ENCODE measurements at regions not wholly inside any gene's neighbourhood (a gene's known extent, or its start where the extent isn't known, plus 50 kb on each side); places are given as distances from the start of the nearest gene placed in this dataset.
"Not testable (repeated sequence)": the region's sequence is repeated elsewhere in the genome, so short reads cannot be mapped to it uniquely, and the experiment has no call there.

DNA sequence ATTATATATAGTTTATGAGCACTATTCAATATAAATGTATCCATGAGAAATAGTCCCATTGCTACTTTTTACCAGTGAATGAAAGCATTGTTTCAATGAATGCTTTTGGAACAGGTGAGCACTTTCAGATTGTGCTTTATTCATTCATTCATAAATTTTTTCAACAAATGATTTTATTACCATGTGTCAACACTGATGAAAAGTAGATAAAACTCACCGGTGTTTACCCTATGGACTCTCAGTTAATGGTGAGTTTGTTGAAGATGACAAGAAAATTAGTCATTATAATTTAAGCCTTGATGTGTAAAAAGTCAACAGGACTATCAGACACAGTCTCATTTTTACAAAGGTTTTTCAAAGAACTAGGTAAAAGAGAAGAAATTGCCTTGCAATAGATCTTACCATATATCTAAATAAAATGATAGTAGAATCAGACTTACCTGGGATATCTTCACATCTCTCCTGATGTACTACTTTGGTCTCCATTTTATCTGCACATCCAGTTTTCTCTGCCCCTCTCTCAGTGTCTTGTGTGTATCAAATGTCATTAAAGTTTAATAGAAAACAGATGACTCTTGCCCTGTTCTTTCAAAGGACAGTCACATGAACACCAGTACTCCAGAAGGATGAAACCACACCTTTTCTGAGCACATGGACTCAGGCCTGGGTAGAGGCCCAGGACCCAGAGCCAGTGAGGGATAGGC is 325.3 kb upstream of the RND3 start:
- peak; percentile 69 to 72 for DNase-seq

GRCh38 chr2:150812066-150812465 is 324.6 kb upstream of the RND3 start:
- no peak for DNase-seq

GRCh38 chr2:150811259-150811855 is 323.9 kb upstream of the RND3 start:
- peak; percentile 29 to 70 for DNase-seq

DNA sequence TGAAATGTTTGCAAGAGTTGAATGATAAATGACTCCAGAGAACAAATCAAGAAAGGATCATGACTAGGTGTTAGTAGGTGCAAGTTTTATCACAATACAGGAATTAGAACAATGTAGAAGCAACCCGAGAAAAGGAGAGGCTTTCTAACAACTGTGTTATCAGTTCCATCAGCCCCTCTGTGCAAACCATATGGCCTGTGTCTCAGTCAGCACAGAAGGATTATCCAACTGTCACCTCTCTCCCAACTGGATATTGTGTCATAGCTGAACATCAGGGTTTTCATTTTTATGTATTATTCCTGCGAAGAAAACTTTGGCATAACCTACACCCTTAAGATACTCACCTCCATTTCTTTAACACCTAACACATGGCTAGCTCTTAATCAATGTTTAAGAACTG is 321.6 kb upstream of the RND3 start:
- DNase-seq: no peak

DNA sequence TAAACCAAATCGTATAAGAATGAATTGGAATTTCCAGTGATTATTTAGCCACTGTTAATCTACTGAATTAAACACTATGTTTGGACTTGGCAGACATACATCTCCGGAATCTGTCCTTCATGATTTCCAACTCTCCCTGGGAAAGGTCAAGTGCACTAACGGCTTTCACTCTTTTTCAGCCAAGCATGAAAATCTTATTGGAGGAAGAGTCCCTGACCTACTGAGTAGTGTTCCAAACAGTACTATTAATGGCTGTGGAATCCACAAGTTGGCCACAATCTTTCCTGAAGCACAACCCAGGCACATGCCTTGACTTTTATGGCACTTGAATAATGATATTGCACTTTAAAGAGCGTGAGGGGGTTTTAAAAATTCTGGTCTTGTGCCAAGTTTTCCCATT is 318.9 kb upstream of the RND3 start:
- no peak for DNase-seq

DNA sequence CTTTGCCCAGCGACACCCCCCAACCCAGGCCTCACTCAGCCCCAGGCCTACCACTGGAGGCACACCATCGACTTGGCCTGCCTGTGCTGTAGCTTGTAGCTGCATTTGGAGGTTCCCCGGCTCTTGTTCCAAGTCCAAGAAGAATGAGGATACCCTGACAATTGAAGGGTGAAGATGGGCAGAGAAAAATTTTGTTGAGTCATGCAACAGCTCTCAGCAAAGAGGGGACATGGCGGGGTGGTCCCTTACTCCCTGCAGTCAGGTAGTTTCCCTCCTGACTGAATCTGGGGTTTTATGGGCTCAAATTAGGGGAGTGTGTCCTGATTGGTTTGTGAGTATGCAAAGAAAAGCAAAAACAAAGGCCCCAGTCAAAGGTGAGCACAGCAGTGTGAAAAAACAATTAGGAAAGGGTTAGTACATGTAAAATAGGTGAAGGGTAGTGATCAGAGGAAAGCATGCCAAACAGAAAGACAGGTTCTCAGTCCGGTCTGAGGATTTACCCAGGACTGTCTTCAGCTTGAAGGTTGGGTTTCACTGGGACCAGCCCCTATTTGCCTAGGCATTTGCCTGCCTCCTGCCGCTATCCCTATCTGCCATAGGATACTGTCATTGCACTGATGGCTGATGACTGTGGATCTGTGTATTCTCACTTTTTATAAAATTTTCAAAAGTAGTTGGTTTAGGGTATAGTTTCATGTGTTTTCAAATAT is 316.4 kb upstream of the RND3 start:
- peak in 1 of 2 experiments; percentile 3 for DNase-seq

DNA sequence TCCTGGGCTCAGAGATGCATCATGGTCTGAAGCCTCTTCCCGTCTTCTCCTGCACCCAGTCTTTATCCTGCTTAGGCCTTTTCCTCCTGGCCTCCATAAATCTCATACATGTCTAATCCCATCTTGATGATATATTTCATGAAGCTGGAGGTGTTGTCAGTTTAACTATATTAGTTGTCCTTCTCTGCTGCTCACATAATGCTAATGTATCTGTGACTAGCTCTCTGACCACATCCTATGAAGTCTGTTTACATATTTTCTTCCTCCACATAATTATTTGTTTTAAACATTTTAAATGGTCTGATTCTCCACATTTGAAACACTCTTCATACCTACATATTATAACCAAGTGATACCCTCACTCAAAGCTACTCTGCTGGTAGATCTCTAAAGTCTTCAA is 315.2 kb upstream of the RND3 start:
- DNase-seq: no peak

GRCh38 chr2:150796236-150796635 is 308.8 kb upstream of the RND3 start:
- DNase-seq: not testable (repeated sequence)

- no peak for DNase-seq
Observed at GRCh38 chr2:150792780-150793300, 305.4 kb upstream of the RND3 start.

DNA sequence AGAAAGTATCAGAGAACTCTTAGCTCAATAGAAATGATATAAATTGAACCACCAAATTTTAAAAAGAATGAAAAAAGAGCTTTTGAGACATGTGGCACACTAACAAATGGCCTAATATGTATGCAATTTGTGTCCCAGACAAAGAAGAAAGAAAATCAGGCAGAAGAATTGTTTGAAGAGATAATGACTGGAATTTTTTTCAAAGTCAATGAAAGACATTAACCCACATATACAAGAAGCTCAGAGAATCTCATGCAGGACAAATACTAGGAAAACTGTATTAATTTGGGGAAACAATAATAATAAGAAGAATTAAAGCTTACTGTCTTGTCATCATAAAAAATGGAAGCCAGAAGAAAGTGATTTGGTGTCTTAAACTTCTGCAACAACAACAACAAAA is 304.1 kb upstream of the RND3 start:
- no peak for DNase-seq

DNA sequence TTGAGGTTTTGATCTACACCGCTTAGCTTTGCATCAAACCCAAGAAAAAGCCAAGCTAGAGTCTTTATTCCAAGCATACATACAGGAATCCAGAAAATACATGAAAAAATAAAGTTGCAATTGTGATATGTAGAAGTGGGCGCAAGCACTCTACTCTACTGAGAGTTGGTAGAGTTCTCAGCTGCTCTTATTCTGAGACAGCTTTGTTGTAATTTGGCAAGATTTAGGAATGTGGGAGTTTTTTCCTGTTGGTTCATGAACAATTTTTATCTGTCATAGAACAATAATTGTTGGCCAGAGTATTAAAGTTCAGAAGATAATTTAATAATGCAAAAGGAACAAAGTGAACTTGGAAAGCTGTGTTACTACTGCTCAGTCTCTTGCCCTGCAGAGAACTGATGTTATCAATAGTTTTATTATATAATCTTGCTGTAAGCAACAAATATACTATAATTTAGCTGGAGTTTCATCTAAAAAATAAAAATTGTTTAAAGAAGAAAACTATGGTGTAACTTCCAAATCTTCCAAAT is 302.0 kb upstream of the RND3 start:
- no peak for DNase-seq

- no peak for DNase-seq
Observed at GRCh38 chr2:150788426-150789140, 301.1 kb upstream of the RND3 start.

DNA sequence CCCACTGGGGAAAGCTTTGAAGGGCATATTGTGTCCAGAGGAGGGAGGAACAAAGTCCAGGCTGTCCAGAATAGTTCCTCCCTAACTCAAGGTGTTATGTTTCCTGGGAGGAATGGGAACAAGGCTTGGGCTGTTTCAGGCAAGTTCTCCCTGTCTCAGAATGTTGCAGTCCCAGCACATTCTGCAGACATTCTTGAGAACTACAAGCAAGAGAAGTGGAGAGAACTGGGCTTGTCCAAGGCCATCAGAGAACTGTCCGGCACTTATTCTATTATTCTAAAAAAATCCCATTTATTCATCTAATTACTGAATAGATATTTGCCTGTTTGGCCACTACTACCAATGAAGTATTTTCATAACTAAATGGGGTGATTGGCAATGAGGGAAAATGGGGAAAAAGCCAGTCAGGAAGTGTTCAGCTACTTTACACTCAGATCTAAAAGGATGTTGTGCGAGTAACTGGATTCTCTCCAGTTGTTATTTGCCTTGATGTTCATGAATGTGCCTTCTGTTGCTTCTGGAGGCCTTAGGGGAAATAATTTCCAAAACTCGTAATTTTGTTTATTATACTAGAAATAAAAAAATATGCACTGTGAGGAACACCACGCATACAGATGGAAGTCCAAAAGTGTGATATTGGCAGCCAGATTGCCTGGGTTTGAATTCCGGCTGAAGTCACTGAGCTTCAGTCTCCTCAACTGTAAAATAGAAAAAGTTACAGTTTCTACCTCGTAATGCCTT is 300.1 kb upstream of the RND3 start:
- no peak for DNase-seq

- no peak for DNase-seq
Observed at GRCh38 chr2:150784389-150784788, 296.9 kb upstream of the RND3 start.

DNA sequence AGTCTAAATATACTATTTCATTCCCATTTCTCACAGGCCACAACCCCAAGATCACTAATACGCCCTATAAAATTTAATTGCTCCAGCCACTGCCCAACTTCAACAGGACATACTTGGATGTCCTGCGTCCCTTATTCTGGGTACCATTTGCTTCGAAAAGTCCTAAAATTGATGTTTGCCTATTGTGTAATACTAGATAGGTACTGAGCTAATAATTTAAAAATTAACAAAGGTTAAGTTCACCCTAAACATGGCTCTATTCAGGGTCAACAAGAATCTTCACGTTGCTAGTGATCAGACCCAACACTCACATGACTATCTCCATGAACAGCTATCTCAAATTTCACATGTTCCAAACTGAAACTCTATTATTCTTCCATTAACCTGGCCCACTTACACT is 296.4 kb upstream of the RND3 start:
- DNase-seq: no peak

GRCh38 chr2:150783015-150783414 is 295.5 kb upstream of the RND3 start:
- DNase-seq: no peak

DNA sequence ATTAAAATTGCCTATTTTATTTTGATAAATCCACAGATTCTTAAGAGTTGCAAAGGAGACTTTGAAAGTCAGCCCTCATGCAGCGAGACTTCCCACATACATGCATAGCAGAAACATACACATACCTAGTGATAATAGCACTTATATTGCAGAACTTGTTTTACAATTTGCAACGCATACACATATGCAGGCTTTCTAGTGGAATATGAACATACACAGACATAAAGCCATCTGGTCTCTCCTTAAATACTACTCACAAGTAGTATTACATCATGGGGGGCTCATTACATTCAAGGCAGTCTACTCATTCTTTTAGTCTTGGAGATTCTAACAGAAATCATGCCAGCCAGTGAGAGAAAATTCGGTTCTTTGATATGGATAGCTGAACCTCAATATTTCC is 295.1 kb upstream of the RND3 start:
- DNase-seq: no peak

GRCh38 chr2:150781142-150781541 is 293.7 kb upstream of the RND3 start:
- no peak for DNase-seq

- no peak for DNase-seq
Observed at GRCh38 chr2:150778828-150779227, 291.4 kb upstream of the RND3 start.

DNA sequence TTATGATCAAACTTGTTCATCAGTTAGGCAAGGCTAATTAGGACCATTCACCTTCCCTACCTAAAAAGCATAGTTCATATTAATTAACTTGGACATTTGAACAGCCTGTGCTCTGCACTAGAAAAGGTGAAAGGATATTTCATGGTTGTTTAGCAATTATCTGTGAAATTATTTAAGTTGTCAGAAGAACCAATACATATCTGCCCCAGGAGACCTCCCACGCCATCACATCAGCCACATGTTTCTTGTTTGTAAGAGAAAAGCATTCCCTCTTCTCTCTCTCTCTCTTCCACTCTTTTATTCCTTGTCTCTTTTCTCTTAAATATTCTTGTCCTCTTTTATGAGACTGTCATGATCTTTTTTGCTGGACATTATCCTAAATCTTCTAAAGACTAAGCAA is 282.0 kb upstream of the RND3 start:
- DNase-seq: no peak

DNA sequence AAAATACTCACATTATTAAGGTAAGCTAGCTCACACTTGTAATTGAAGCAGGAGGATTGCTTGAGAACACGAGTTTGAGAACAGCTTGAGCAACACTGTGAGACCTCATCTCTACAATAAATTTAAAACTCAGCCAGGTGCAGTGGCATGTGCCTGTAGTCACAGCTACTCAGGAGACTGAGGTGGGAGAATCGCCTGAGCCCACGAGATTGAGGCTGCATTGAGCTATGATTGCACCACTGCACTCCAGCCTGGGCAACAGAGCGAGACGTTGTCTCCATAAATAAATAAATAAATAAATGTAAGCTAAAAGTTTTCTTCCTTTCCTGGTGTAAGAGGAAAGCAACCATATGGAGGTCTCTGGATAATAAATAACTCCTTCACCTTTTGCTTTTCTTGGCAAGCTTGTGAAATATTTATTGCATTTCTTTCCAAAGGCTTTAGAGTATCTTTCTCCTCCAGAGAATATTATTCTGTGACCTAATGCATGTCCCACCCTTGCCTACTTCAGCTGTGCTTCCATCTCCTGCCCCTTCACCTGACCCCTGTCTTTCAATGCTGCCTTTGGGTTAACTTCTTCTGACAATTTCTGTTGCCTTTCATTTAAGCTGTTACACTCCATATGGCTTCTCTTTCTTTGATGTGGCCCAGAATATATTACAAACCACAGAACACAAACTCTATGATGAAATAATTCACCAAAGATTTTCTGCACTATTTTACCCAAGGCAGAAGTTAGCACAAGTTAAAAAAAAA is 280.7 kb upstream of the RND3 start:
- DNase-seq: no peak

- no peak for DNase-seq
Observed at GRCh38 chr2:150762571-150762970, 275.1 kb upstream of the RND3 start.

Measured in NCI-H526 (cell line).